MM.1S (cell line): ENCODE measurements at regions not wholly inside any gene's neighbourhood (a gene's known extent, or its start where the extent isn't known, plus 50 kb on each side); places are given as distances from the start of the nearest gene placed in this dataset.

Experiments
- EZH2 ChIP-seq: fragments of 300-600 bp; sonication (generic); optimal IDR thresholded peaks from 2 replicates; pipeline ENCODE3; 2017; ENCODE audit warnings: low read depth, mild to moderate bottlenecking, antibody characterized with exemption, low read length, mixed read lengths
- TF ChIP-seq, protein P1 (sequence below): fragments of 300-600 bp; sonication (generic); IDR thresholded peaks from 2 replicates; pipeline ENCODE4 v1.5.1; 2016; ENCODE audit warnings: antibody characterized with exemption, low read length, mixed read lengths

DNA sequence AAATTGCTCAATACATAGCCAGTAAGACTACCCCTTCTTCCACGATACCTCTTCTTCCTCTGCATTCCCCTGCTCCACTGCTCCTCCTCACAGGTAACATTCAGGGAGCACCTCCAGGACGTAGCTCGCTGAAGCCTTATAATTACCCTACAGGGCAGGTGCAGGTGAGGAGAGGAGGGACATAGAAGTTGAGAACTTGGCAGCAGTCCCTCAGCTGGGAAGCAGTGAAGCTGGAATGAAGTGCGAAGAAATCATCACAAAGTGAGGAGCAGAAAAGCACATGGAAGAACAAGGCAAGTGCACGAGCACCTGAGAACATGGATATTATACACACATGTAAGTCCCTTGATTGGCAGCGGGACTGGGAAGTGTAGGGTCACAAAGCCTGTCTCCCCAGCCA, 118.2 kb downstream of the HSD17B3 start:
- TF ChIP-seq, protein P1, sequence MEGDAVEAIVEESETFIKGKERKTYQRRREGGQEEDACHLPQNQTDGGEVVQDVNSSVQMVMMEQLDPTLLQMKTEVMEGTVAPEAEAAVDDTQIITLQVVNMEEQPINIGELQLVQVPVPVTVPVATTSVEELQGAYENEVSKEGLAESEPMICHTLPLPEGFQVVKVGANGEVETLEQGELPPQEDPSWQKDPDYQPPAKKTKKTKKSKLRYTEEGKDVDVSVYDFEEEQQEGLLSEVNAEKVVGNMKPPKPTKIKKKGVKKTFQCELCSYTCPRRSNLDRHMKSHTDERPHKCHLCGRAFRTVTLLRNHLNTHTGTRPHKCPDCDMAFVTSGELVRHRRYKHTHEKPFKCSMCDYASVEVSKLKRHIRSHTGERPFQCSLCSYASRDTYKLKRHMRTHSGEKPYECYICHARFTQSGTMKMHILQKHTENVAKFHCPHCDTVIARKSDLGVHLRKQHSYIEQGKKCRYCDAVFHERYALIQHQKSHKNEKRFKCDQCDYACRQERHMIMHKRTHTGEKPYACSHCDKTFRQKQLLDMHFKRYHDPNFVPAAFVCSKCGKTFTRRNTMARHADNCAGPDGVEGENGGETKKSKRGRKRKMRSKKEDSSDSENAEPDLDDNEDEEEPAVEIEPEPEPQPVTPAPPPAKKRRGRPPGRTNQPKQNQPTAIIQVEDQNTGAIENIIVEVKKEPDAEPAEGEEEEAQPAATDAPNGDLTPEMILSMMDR, result no peak
- no peak for TF ChIP-seq EZH2
